Vagina (tissue), 2 donors: ENCODE measurements at regions not wholly inside any gene's neighbourhood (a gene's known extent, or its start where the extent isn't known, plus 50 kb on each side); places are given as distances from the start of the nearest gene placed in this dataset.

Experiments
- POLR2A ChIP-seq, 2 donors: fragments of 450-650 bp; IDR thresholded peaks; one replicate each; pipeline ENCODE4 v1.6.1; 2017; ENCODE audit warnings: antibody characterized with exemption in 2 of 2, mild to moderate bottlenecking in 2 of 2, moderate library complexity in 2 of 2
- POLR2AphosphoS5 ChIP-seq, 2 donors: sonication (generic); formaldehyde crosslinking; IDR thresholded peaks; one replicate each; pipeline ENCODE4 v1.9.0; 2017; ENCODE audit warnings: antibody characterized with exemption in 2 of 2, mild to moderate bottlenecking in 2 of 2, low read depth in 1 of 2; ENCODE audit not compliant: insufficient read depth in 1 of 2
- TF ChIP-seq, protein P1 (sequence below), 3 experiments: fragments of 450-650 bp in 2 of 3; fragments of 200-600 bp in 1 of 3; sonication (generic) in 1 of 3; IDR thresholded peaks; one replicate each; pipeline ENCODE4 v1.5.1; 2017 to 2019; ENCODE audit warnings: antibody characterized with exemption in 3 of 3, mild to moderate bottlenecking in 2 of 3, moderate library complexity in 2 of 3

DNA sequence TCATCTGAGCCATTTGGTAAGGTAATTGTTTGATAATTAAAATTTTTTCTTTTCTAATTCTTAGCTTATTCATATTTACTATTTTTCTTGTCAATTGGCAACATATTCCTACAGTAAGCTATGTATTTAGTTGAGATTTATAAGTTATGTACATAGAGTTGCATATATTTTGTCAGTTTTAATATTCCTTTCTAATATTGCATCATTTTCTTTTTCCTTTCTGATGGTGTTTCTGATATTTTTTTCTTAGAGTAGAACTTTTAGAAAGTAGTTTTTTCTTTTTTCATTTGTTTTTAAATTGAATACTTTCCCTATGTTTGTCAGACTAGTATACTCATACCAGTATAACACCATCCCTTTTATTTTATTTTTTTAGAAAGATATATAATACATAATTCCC, 131.3 kb downstream of the TTC6 start:
- TF ChIP-seq, protein P1, sequence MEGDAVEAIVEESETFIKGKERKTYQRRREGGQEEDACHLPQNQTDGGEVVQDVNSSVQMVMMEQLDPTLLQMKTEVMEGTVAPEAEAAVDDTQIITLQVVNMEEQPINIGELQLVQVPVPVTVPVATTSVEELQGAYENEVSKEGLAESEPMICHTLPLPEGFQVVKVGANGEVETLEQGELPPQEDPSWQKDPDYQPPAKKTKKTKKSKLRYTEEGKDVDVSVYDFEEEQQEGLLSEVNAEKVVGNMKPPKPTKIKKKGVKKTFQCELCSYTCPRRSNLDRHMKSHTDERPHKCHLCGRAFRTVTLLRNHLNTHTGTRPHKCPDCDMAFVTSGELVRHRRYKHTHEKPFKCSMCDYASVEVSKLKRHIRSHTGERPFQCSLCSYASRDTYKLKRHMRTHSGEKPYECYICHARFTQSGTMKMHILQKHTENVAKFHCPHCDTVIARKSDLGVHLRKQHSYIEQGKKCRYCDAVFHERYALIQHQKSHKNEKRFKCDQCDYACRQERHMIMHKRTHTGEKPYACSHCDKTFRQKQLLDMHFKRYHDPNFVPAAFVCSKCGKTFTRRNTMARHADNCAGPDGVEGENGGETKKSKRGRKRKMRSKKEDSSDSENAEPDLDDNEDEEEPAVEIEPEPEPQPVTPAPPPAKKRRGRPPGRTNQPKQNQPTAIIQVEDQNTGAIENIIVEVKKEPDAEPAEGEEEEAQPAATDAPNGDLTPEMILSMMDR (IDR thresholded peaks at IDR 0.05), result no peak
- no peak for TF ChIP-seq POLR2A (IDR thresholded peaks at IDR 0.05)
- TF ChIP-seq POLR2AphosphoS5 (IDR thresholded peaks at IDR 0.05; ENCODE audit: insufficient read depth in 1 of 2, low read depth in 1 of 2), result no peak
